ENCODE measurements at regions not wholly inside any gene's neighbourhood (a gene's known extent, or its start where the extent isn't known, plus 50 kb on each side); places are given as distances from the start of the nearest gene placed in this dataset.

- TF ChIP-seq CENPX (CRISPR knock-in tag; IDR thresholded peaks at IDR 0.05) (no peak), U2AF2 (IDR thresholded peaks at IDR 0.05; ENCODE audit: low read depth, low read length) (no peak), ZGPAT (CRISPR knock-in tag; IDR thresholded peaks at IDR 0.05) (no peak), CEBPB (IDR thresholded peaks at IDR 0.05; ENCODE audit: borderline replicate concordance, low read depth, low read length) (no peak), ZBTB42 (CRISPR knock-in tag; IDR thresholded peaks at IDR 0.05) (no peak), ZNF616 (CRISPR knock-in tag; IDR thresholded peaks at IDR 0.05; ENCODE audit: low read depth) (no peak), ISX (CRISPR knock-in tag; conservative IDR thresholded peaks at IDR 0.05) (no peak), SKIL (CRISPR knock-in tag; IDR thresholded peaks at IDR 0.05; ENCODE audit: borderline replicate concordance) (no peak), GZF1 (CRISPR knock-in tag; IDR thresholded peaks at IDR 0.05) (no peak)
Measured at GRCh38 chr17:77889135-77889505, 69.4 kb upstream of the TNRC6C start (continued).

- Histone ChIP-seq H3K27ac (ENCODE audit: extremely low read length, insufficient read depth, low read length) (no peak overlapping the region), H3K4me3 (replicated peaks in 1 of 3; ENCODE audit: insufficient read depth in 1 of 3, low read depth in 2 of 3, low read length in 3 of 3) (no peak overlapping the region), H3K79me2 (ENCODE audit: insufficient read depth, low read length) (no peaks in the 10 kb centered on the region), H3K36me3 (replicated peaks in 1 of 2; ENCODE audit: control insufficient read depth in 1 of 2, insufficient read depth in 2 of 2, low read length in 2 of 2) (no peaks in the 10 kb centered on the region), H3K4me1 (ENCODE audit: insufficient read depth, low read length) (peaks cover 13% of the 10 kb centered on the region), H3K9me3 (ENCODE audit: low read length) (no peaks in the 10 kb centered on the region), H2AFZ (ENCODE audit: low read length) (no peak overlapping the region), H3K4me2 (ENCODE audit: low read depth, low read length) (no peak overlapping the region), H3K9ac (ENCODE audit: insufficient read depth, low read depth, low read length) (no peak overlapping the region), H4K20me1 (ENCODE audit: insufficient read depth, low read length) (no peaks in the 10 kb centered on the region), H3K27me3 (ENCODE audit: control insufficient read depth in 1 of 2, insufficient read depth in 2 of 2, low read length in 2 of 2) (peaks cover 4 to 64% of the 10 kb centered on the region in 2 experiments; a peak in 4 of 5 replicates)
- FAIRE-seq = no peak
- POLR2A ChIA-PET = no interaction called here
- no peak for ATAC-seq
- intact Hi-C loops (cut with micrococcal nuclease; ENCODE audit: unreplicated experiment) = no loop called here
- no peak for TF ChIP-seq ZNF138 (CRISPR knock-in tag; IDR thresholded peaks at IDR 0.05; ENCODE audit: low read depth)
- no peak for TF ChIP-seq ZNF772 (CRISPR knock-in tag; IDR thresholded peaks at IDR 0.05)
- no peak for TF ChIP-seq FIP1L1 (IDR thresholded peaks at IDR 0.05; ENCODE audit: borderline replicate concordance, insufficient read depth, low read depth, low read length)
- no TSS peak for BruUV-seq (replicated peaks)
- no peak for DNase-seq (ENCODE audit: low spot score)
- CTCF ChIA-PET (ENCODE audit: low intra/inter-chr PET ratio, low total read pairs) = no interaction called here
- 38% methylated on average over 18 of the region's 28 CpGs for WGBS (ENCODE audit: low lambda C conversion rate)
- in situ Hi-C loops (cut with HindIII; ENCODE audit: extremely low pct_ligation_motif_present, low pct_unique_long_range_greater_than_20kb) = no loop called here
Measured at GRCh38 chr17:77889866-77890760, 68.4 kb upstream of the TNRC6C start.

All from HepG2 (cell line).